ENCODE measurements at regions not wholly inside any gene's neighbourhood (a gene's known extent, or its start where the extent isn't known, plus 50 kb on each side); places are given as distances from the start of the nearest gene placed in this dataset.
A peak's percentile ranks its signal among the peaks of the same experiment; 100 is the strongest.

DNA sequence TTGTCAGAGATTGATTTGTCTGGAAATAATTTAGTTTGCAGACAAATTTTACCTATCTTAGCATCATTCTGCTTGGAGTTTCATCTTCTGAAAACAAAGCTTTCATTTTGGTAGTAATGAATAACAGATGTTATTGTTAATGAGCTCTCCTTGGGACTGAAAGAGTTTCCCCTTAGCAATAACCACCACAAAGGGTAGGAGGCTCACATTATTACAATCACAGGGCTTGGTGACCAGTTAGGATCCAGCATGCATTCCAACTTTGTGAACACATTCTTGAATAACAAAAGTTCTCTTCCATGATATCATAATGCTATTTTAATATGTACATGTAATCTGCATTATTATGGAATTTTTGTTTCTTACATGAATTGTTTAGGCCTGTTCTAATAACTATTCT lies 148.8 kb upstream of the VWC2 start:
- no peak overlapping the region for H2AFZ ChIP-seq
- H3K4me3 ChIP-seq (ENCODE audit: low read depth, low read length) = no peak overlapping the region
- no peaks in the 10 kb centered on the region for H3K9me3 ChIP-seq (ENCODE audit: control insufficient read depth, low read length)
- H3K27me3 ChIP-seq (ENCODE audit: control insufficient read depth, insufficient read depth, low read length) = no peaks in the 10 kb centered on the region
- no peak overlapping the region for H3K9ac ChIP-seq
- H3K4me2 ChIP-seq (ENCODE audit: low read length) = no peak overlapping the region
- H3K27ac ChIP-seq = no peak overlapping the region
- peaks cover 2% of the 10 kb centered on the region for H3K4me1 ChIP-seq
- H3K36me3 ChIP-seq (ENCODE audit: control insufficient read depth, insufficient read depth, low read length) = no peaks in the 10 kb centered on the region
- TF ChIP-seq, protein P1, sequence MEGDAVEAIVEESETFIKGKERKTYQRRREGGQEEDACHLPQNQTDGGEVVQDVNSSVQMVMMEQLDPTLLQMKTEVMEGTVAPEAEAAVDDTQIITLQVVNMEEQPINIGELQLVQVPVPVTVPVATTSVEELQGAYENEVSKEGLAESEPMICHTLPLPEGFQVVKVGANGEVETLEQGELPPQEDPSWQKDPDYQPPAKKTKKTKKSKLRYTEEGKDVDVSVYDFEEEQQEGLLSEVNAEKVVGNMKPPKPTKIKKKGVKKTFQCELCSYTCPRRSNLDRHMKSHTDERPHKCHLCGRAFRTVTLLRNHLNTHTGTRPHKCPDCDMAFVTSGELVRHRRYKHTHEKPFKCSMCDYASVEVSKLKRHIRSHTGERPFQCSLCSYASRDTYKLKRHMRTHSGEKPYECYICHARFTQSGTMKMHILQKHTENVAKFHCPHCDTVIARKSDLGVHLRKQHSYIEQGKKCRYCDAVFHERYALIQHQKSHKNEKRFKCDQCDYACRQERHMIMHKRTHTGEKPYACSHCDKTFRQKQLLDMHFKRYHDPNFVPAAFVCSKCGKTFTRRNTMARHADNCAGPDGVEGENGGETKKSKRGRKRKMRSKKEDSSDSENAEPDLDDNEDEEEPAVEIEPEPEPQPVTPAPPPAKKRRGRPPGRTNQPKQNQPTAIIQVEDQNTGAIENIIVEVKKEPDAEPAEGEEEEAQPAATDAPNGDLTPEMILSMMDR (IDR thresholded peaks at IDR 0.05) = no peak
- no peaks in the 10 kb centered on the region for H3K79me2 ChIP-seq

DNA sequence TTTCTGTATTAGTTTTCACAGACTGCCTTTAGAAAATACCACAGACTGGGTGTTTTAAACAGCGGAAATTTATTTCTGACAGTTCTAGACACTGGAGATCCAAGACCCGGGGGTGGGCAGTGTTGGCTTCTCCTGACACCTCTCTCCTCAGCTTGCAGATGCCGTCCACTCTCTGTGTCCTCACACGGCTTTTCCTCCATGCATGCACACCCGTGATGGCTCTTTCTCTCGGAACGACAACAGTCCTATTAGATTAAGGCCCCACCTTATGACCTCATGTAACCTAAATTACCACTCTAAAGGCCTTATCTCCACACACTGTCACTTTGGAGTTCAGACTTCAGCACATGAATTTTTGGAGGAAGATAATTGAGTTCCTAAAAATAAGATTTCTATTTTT lies 142.9 kb upstream of the VWC2 start:
- no peaks in the 10 kb centered on the region for H3K79me2 ChIP-seq
- peaks cover 16% of the 10 kb centered on the region for H3K4me1 ChIP-seq
- no peaks in the 10 kb centered on the region for H3K27me3 ChIP-seq (ENCODE audit: control insufficient read depth, insufficient read depth, low read length)
- H3K9ac ChIP-seq = no peak overlapping the region
- no peaks in the 10 kb centered on the region for H3K36me3 ChIP-seq (ENCODE audit: control insufficient read depth, insufficient read depth, low read length)
- H2AFZ ChIP-seq = peak overlapping the region; percentile 63
- H3K4me2 ChIP-seq (ENCODE audit: low read length) = peak overlapping the region; percentile 59
- TF ChIP-seq, protein P1 (IDR thresholded peaks at IDR 0.05) = no peak
- peak overlapping the region; percentile 9 for H3K4me3 ChIP-seq (ENCODE audit: low read depth, low read length)
- H3K9me3 ChIP-seq (ENCODE audit: control insufficient read depth, low read length) = no peaks in the 10 kb centered on the region
- peak overlapping the region; percentile 57 for H3K27ac ChIP-seq

DNA sequence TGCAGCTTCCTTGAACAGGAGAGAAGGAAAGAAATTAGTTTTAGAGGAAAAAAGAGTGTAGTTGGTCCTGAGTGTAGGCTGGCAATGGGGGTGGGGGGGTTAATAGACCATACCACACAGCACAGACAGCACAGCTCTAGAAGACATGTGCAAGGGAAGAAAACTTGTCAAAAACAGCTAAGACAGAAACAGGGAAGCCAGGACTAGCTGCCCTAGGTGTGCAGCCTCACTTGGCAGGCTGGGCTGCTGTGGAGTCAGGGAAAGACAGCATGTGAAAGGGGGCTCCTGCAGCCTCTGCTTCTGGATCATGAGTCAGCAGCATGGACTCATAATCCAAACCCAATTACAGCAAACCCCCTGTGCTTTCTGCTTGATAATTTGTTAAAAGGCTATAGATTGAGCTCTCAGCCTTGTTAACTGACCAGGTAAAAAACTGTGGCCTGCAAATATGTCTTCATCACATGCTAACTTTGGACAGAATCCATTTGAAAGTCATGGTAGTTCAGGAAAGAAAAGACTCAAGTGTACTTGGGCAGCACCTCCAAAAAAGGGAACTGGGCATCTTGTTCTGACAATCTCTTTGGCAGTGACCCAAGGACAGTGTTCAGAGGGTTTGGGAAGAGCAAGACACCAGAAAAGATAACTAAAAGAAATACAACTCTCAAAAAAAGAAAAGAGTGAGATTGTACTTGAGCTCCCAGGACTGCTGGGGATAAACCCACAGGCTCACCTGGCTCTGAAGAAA lies 142.2 kb upstream of the VWC2 start:
- Histone ChIP-seq H2AFZ (peak overlapping the region; percentile 63), H3K36me3 (ENCODE audit: control insufficient read depth, insufficient read depth, low read length) (no peaks in the 10 kb centered on the region), H3K4me1 (peaks cover 16% of the 10 kb centered on the region), H3K4me2 (ENCODE audit: low read length) (peak overlapping the region; percentile 59), H3K9ac (no peak overlapping the region), H3K9me3 (ENCODE audit: control insufficient read depth, low read length) (no peaks in the 10 kb centered on the region), H3K27ac (peak overlapping the region; percentile 57), H3K27me3 (ENCODE audit: control insufficient read depth, insufficient read depth, low read length) (no peaks in the 10 kb centered on the region), H3K4me3 (ENCODE audit: low read depth, low read length) (peak overlapping the region; percentile 9), H3K79me2 (no peaks in the 10 kb centered on the region)
- TF ChIP-seq, protein P1 (IDR thresholded peaks at IDR 0.05) = no peak

DNA sequence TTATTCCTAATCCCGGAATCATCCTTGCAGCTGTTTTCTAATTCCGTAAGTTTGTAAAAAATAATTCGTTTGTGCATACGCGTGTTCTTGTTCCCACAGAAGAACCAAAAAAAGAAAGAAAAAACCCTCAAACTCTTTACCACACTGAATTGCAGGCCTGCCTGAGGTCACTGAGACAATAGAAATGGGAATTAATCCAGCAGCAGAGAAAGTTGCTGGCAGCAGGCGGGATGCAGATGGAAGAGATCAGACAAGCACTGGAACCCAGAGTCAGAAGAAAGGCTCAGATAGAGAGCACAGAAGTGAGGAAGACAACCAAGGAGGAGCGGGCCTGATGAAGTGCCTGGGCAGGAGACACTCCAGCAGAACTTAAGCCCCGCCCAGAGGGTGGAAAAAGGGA lies 141.5 kb upstream of the VWC2 start:
- Histone ChIP-seq H3K79me2 (no peaks in the 10 kb centered on the region), H3K27ac (no peak overlapping the region), H3K4me3 (ENCODE audit: low read depth, low read length) (no peak overlapping the region), H2AFZ (no peak overlapping the region), H3K9ac (no peak overlapping the region), H3K9me3 (ENCODE audit: control insufficient read depth, low read length) (no peaks in the 10 kb centered on the region), H3K27me3 (ENCODE audit: control insufficient read depth, insufficient read depth, low read length) (no peaks in the 10 kb centered on the region), H3K36me3 (ENCODE audit: control insufficient read depth, insufficient read depth, low read length) (no peaks in the 10 kb centered on the region), H3K4me2 (ENCODE audit: low read length) (no peak overlapping the region), H3K4me1 (peaks cover 13% of the 10 kb centered on the region)
- TF ChIP-seq, protein P1 (IDR thresholded peaks at IDR 0.05) = no peak

DNA sequence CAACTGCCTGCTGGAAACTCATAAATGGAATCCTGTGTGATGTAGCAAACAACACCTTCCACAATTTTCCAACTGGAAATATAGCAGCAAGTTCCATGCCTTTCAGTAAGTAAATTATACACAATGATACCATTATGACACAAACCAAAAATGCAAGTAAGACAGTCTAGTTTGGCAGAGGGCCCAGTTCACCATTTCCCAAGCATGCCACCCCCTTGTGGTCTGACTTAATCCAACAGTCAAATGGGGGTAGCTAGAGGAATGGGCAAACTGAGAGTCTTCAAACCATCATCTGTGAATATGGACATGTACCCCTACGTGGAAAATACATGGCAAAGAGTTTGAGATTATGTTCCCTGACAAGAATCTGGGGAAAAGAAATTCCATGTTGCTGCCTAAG lies 137.6 kb upstream of the VWC2 start:
- TF ChIP-seq, protein P1 (IDR thresholded peaks at IDR 0.05) = no peak
- Histone ChIP-seq H3K4me3 (ENCODE audit: low read depth, low read length) (no peak overlapping the region), H3K9me3 (ENCODE audit: control insufficient read depth, low read length) (no peaks in the 10 kb centered on the region), H3K9ac (no peak overlapping the region), H3K79me2 (no peaks in the 10 kb centered on the region), H3K36me3 (ENCODE audit: control insufficient read depth, insufficient read depth, low read length) (no peaks in the 10 kb centered on the region), H3K4me2 (ENCODE audit: low read length) (no peak overlapping the region), H2AFZ (no peak overlapping the region), H3K27ac (no peak overlapping the region), H3K4me1 (peaks cover 12% of the 10 kb centered on the region), H3K27me3 (ENCODE audit: control insufficient read depth, insufficient read depth, low read length) (no peaks in the 10 kb centered on the region)
